SK-N-SH (cell line): ENCODE measurements at regions not wholly inside any gene's neighbourhood (a gene's known extent, or its start where the extent isn't known, plus 50 kb on each side); places are given as distances from the start of the nearest gene placed in this dataset.

Experiments
- CTCF ChIA-PET: fragments of 300-600, 350-600 bp; formaldehyde crosslinking; extraction: SDS; loops from one replicate; lab custom pipeline; 2021; lab: Yijun Ruan, JAX
- POLR2A ChIA-PET: fragments of 350-600 bp; sonication (Branson Sonifier 250); formaldehyde crosslinking; extraction: SDS; loops from one replicate; lab custom pipeline; 2020; ENCODE audit warnings: antibody characterized with exemption, inconsistent platforms; lab: Yijun Ruan, JAX
- DNase-seq: peaks from one replicate; pipeline ENCODE4 v3.0.0; 2012
- H2AFZ ChIP-seq: fragments of 200-600 bp; sonication (generic); 2 replicates; pipeline ENCODE4 v1.8.1; 2016; ENCODE audit warnings: antibody characterized with exemption, mild to moderate bottlenecking, low read depth
- H3F3A ChIP-seq: fragments of 200-600 bp; sonication (generic); replicated peaks from 2 replicates; pipeline ENCODE3; 2016; ENCODE audit warnings: antibody characterized with exemption, mild to moderate bottlenecking; ENCODE audit not compliant: insufficient read depth
- H3K27ac ChIP-seq, 2 experiments: fragments of 200-500 bp in 1 of 2; fragments of 200-600 bp in 1 of 2; sonication (Bioruptor generic) in 1 of 2; sonication (generic), shearing (Covaris generic) in 1 of 2; 2 replicates each; pipeline versions ENCODE4 v1.5.1 to v1.6.1; 2014 to 2016; ENCODE audit warnings: low read depth in 2 of 2, inconsistent platforms in 1 of 2, low read length in 1 of 2, mild to moderate bottlenecking in 1 of 2, mixed read lengths in 1 of 2
- H3K27me3 ChIP-seq: fragments of 200-600 bp; sonication (generic), shearing (Covaris generic); 2 replicates; pipeline ENCODE4 v1.6.1; 2016; ENCODE audit warnings: mixed run types; ENCODE audit not compliant: insufficient read depth
- H3K36me3 ChIP-seq, 2 experiments: fragments of 200-500 bp in 1 of 2; fragments of 200-600 bp in 1 of 2; sonication (Bioruptor generic) in 1 of 2; sonication (generic) in 1 of 2; replicated peaks in 1 of 2; 2 replicates each; pipeline versions ENCODE3 to v1.5.1; 2014 to 2016; ENCODE audit warnings: low read length in 1 of 2, mild to moderate bottlenecking in 1 of 2; ENCODE audit not compliant: insufficient read depth in 2 of 2, control insufficient read depth in 1 of 2
- H3K4me1 ChIP-seq, 2 experiments: fragments of 200-500 bp in 1 of 2; fragments of 200-600 bp in 1 of 2; sonication (Bioruptor generic) in 1 of 2; sonication (generic), shearing (Covaris generic) in 1 of 2; 2 replicates each; pipeline versions ENCODE4 v1.5.1 to v1.6.1; 2014 to 2016; ENCODE audit warnings: low read depth in 1 of 2, low read length in 1 of 2, mixed run types in 1 of 2; ENCODE audit not compliant: insufficient read depth in 2 of 2, control insufficient read depth in 1 of 2
- H3K4me2 ChIP-seq: fragments of 200-600 bp; sonication (generic), shearing (Covaris generic); 2 replicates; pipeline ENCODE4 v1.6.1; 2017; ENCODE audit warnings: mixed run types
- H3K4me3 ChIP-seq, 2 experiments: fragments of 200-500 bp in 1 of 2; fragments of 200-600 bp in 1 of 2; sonication (Bioruptor generic) in 1 of 2; sonication (generic), shearing (Covaris generic) in 1 of 2; 2 replicates each; pipeline versions ENCODE4 v1.5.1 to v1.8.1; 2014 to 2016; ENCODE audit warnings: low read depth in 2 of 2, inconsistent platforms in 1 of 2, low read length in 1 of 2, mild to moderate bottlenecking in 1 of 2, mixed read lengths in 1 of 2, moderate library complexity in 1 of 2
- H3K79me2 ChIP-seq: fragments of 200-600 bp; sonication (generic); 2 replicates; pipeline ENCODE4 v1.8.1; 2017; ENCODE audit warnings: mild to moderate bottlenecking; ENCODE audit not compliant: insufficient read depth
- H3K9ac ChIP-seq: fragments of 200-600 bp; sonication (generic); 2 replicates; pipeline ENCODE4 v1.6.1; 2017; ENCODE audit warnings: mixed run types
- H3K9me2 ChIP-seq: fragments of 200-600 bp; sonication (generic); 2 replicates; pipeline ENCODE4 v1.6.1; 2017; ENCODE audit warnings: mixed run types
- H3K9me3 ChIP-seq: fragments of 200-600 bp; sonication (generic); 2 replicates; pipeline ENCODE4 v1.6.1; 2017; ENCODE audit warnings: mixed run types, mild to moderate bottlenecking, moderate library complexity
- H4K20me1 ChIP-seq: fragments of 200-600 bp; sonication (generic); 2 replicates; pipeline ENCODE4 v1.6.1; 2017; ENCODE audit warnings: mild to moderate bottlenecking, mixed run types; ENCODE audit not compliant: insufficient read depth
- CHD2 ChIP-seq: fragments of 150-350 bp; IDR thresholded peaks from 2 replicates; pipeline ENCODE4 v1.6.1; 2018; ENCODE audit warnings: low read length; ENCODE audit not compliant: partially characterized antibody
- EP300 ChIP-seq, 2 experiments: IDR thresholded peaks; 2 replicates each; pipeline versions ENCODE4 v1.4.0 to v1.6.1; 2012; ENCODE audit warnings: borderline replicate concordance in 1 of 2, low read depth in 1 of 2, low read length in 1 of 2
- EZH2phosphoT487 ChIP-seq: fragments of 200-600 bp; sonication (generic); IDR thresholded peaks from 2 replicates; pipeline ENCODE4 v1.6.1; 2017; ENCODE audit warnings: low read depth, mixed run types, mild to moderate bottlenecking, antibody characterized with exemption, moderate library complexity, borderline replicate concordance
- FOXM1 ChIP-seq: IDR thresholded peaks from 2 replicates; pipeline ENCODE4 v1.4.0; 2012; ENCODE audit warnings: low read depth, mild to moderate bottlenecking
- GABPA ChIP-seq: IDR thresholded peaks from 2 replicates; pipeline ENCODE4 v1.4.0; 2012; ENCODE audit warnings: low read depth, mild to moderate bottlenecking
- GATA2 ChIP-seq: sonication (generic); formaldehyde crosslinking; IDR thresholded peaks from 2 replicates; pipeline ENCODE4 v1.5.0; 2020; ENCODE audit warnings: mild to moderate bottlenecking, missing genetic modification reagents
- MEF2A ChIP-seq: IDR thresholded peaks from 2 replicates; pipeline ENCODE4 v1.4.0; 2012; ENCODE audit warnings: low read depth, borderline replicate concordance
- POLR2AphosphoS5 ChIP-seq: IDR thresholded peaks from 2 replicates; pipeline ENCODE4 v1.6.1; 2012; ENCODE audit warnings: low read depth, low read length
- RAD21 ChIP-seq: IDR thresholded peaks from 2 replicates; pipeline ENCODE4 v1.6.1; 2012; ENCODE audit warnings: mild to moderate bottlenecking, low read length
- RFX5 ChIP-seq: IDR thresholded peaks from 2 replicates; pipeline ENCODE4 v1.6.1; 2012; ENCODE audit warnings: mild to moderate bottlenecking, improper control_type of control experiment, low read length
- RXRA ChIP-seq: IDR thresholded peaks from 2 replicates; pipeline ENCODE4 v1.4.0; 2012; ENCODE audit warnings: low read depth, mild to moderate bottlenecking, borderline replicate concordance
- SIN3A ChIP-seq: IDR thresholded peaks from 2 replicates; pipeline ENCODE4 v1.6.1; 2012; ENCODE audit warnings: low read depth, mild to moderate bottlenecking, low read length, moderate library complexity, borderline replicate concordance
- TAF1 ChIP-seq: IDR thresholded peaks from 2 replicates; pipeline ENCODE4 v1.6.1; 2012; ENCODE audit warnings: low read depth, mild to moderate bottlenecking, low read length, moderate library complexity, borderline replicate concordance
- TCF12 ChIP-seq: IDR thresholded peaks from 2 replicates; pipeline ENCODE4 v1.4.0; 2012
- TEAD4 ChIP-seq: IDR thresholded peaks from 2 replicates; pipeline ENCODE4 v1.4.0; 2012; ENCODE audit warnings: mild to moderate bottlenecking, borderline replicate concordance; ENCODE audit not compliant: insufficient read depth
- YY1 ChIP-seq: IDR thresholded peaks from 2 replicates; pipeline ENCODE4 v1.4.0; 2012; ENCODE audit warnings: low read depth, mild to moderate bottlenecking
- WGBS: methylation state at CpG from one replicate; pipeline ENCODE4 v1.1.6; 2017; ENCODE audit warnings: low lambda C conversion rate; 5-methylcytosine and 5-hydroxymethylcytosine counted together
- TF ChIP-seq, protein P1 (sequence below): fragments of 200-600 bp; sonication (generic); IDR thresholded peaks from 2 replicates; pipeline ENCODE4 v1.6.1; 2017; ENCODE audit warnings: antibody characterized with exemption, mild to moderate bottlenecking, moderate library complexity
- TF ChIP-seq, protein P2 (sequence below): IDR thresholded peaks from 2 replicates; pipeline ENCODE4 v1.6.1; 2012; ENCODE audit warnings: mild to moderate bottlenecking, low read depth, low read length, moderate library complexity
- TF ChIP-seq, protein P3 (sequence below): IDR thresholded peaks from 2 replicates; pipeline ENCODE4 v1.4.0; 2012; ENCODE audit warnings: low read depth, borderline replicate concordance
- TF ChIP-seq, protein P4 (sequence below): IDR thresholded peaks from 2 replicates; pipeline ENCODE4; 2012
- TF ChIP-seq, protein P5 (sequence below): IDR thresholded peaks from 2 replicates; pipeline ENCODE4 v1.4.0; 2012; ENCODE audit warnings: low read depth

DNA sequence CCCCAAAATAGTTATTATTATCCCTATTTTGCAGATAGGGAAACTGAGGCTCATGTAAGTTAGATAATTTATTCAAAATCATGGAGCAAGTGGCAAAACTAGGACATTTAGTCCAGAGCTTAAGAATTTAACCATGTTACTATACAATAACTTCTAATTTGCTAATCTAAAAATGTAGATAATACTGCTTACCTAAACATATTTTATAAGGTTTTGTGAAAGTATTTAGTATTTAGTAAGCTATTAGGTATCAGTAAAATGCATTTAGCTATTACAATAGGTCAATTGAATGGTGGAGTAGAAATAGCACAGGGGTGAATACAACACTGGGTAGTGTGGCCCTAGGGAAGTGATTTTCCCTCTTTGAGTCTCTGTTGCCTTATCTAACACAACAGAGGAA lies 648.3 kb downstream of the KIF4B start:
- Histone ChIP-seq H3K36me3 (no peaks in the 10 kb centered on the region), H3K27me3 (no peaks in the 10 kb centered on the region), H4K20me1 (no peaks in the 10 kb centered on the region), H3K9me3 (no peaks in the 10 kb centered on the region), H3K4me2 (no peak overlapping the region), H3K27ac (no peak overlapping the region), H3K9ac (no peak overlapping the region)
- TF ChIP-seq YY1 (no peak), RAD21 (no peak), CHD2 (no peak), GATA2 (CRISPR knock-in tag) (no peak), MEF2A (no peak)
- TF ChIP-seq, protein P1, sequence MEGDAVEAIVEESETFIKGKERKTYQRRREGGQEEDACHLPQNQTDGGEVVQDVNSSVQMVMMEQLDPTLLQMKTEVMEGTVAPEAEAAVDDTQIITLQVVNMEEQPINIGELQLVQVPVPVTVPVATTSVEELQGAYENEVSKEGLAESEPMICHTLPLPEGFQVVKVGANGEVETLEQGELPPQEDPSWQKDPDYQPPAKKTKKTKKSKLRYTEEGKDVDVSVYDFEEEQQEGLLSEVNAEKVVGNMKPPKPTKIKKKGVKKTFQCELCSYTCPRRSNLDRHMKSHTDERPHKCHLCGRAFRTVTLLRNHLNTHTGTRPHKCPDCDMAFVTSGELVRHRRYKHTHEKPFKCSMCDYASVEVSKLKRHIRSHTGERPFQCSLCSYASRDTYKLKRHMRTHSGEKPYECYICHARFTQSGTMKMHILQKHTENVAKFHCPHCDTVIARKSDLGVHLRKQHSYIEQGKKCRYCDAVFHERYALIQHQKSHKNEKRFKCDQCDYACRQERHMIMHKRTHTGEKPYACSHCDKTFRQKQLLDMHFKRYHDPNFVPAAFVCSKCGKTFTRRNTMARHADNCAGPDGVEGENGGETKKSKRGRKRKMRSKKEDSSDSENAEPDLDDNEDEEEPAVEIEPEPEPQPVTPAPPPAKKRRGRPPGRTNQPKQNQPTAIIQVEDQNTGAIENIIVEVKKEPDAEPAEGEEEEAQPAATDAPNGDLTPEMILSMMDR, result no peak
- TF ChIP-seq, all 33 proteins: peak for 0
- Histone ChIP-seq H3K4me3 (no peak overlapping the region), H3K79me2 (no peaks in the 10 kb centered on the region), H2AFZ (no peak overlapping the region), H3F3A (no peaks in the 10 kb centered on the region), H3K4me1 (no peaks in the 10 kb centered on the region), H3K9me2 (no peaks in the 10 kb centered on the region)
- POLR2A ChIA-PET, result no interaction called here
- no peak for DNase-seq
- CTCF ChIA-PET, result no interaction called here

DNA sequence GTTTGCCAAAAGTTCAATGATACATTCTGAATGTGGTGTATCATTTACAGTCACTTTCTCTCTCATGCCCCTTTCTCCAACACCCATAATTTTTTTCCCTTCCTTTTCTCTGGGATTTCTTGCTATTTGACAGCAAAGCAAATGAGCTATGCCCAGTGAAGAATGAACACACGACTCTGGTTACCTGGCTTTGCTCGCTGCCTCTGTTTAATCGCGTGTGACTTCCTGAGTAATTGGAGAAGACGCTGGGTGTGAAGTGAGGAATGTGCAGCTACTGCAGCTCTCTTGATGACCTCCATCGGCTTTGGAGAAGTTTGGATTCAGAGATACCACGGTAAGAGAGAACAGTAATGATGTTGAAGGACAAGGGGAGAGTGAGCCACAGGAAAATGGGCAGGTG lies 651.8 kb downstream of the KIF4B start:
- Histone ChIP-seq H2AFZ (no peak overlapping the region), H4K20me1 (no peaks in the 10 kb centered on the region), H3K9me2 (no peaks in the 10 kb centered on the region), H3K4me3 (no peak overlapping the region), H3F3A (no peaks in the 10 kb centered on the region), H3K9me3 (no peaks in the 10 kb centered on the region), H3K9ac (no peak overlapping the region), H3K27ac (no peak overlapping the region), H3K79me2 (no peaks in the 10 kb centered on the region), H3K36me3 (no peaks in the 10 kb centered on the region), H3K27me3 (no peaks in the 10 kb centered on the region), H3K4me2 (no peak overlapping the region), H3K4me1 (no peaks in the 10 kb centered on the region)
- ChIA-PET POLR2A (no interaction called here), CTCF (no interaction called here)
- WGBS, result 22% methylated on average over 7 of the region's 7 CpGs
- DNase-seq, result no peak
- TF ChIP-seq TCF12 (no peak), SIN3A (no peak), GABPA (no peak), TAF1 (no peak), FOXM1 (no peak), POLR2AphosphoS5 (no peak), CHD2 (no peak), EZH2phosphoT487 (no peak), RFX5 (no peak), RXRA (no peak), MEF2A (no peak), TEAD4 (no peak), EP300 (IDR thresholded peaks at IDR 0.05; ENCODE audit: borderline replicate concordance in 1 of 2, low read depth in 1 of 2, low read length in 1 of 2) (no peak)
- TF ChIP-seq, protein P2, sequence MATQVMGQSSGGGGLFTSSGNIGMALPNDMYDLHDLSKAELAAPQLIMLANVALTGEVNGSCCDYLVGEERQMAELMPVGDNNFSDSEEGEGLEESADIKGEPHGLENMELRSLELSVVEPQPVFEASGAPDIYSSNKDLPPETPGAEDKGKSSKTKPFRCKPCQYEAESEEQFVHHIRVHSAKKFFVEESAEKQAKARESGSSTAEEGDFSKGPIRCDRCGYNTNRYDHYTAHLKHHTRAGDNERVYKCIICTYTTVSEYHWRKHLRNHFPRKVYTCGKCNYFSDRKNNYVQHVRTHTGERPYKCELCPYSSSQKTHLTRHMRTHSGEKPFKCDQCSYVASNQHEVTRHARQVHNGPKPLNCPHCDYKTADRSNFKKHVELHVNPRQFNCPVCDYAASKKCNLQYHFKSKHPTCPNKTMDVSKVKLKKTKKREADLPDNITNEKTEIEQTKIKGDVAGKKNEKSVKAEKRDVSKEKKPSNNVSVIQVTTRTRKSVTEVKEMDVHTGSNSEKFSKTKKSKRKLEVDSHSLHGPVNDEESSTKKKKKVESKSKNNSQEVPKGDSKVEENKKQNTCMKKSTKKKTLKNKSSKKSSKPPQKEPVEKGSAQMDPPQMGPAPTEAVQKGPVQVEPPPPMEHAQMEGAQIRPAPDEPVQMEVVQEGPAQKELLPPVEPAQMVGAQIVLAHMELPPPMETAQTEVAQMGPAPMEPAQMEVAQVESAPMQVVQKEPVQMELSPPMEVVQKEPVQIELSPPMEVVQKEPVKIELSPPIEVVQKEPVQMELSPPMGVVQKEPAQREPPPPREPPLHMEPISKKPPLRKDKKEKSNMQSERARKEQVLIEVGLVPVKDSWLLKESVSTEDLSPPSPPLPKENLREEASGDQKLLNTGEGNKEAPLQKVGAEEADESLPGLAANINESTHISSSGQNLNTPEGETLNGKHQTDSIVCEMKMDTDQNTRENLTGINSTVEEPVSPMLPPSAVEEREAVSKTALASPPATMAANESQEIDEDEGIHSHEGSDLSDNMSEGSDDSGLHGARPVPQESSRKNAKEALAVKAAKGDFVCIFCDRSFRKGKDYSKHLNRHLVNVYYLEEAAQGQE, result no peak
- TF ChIP-seq, protein P3, sequence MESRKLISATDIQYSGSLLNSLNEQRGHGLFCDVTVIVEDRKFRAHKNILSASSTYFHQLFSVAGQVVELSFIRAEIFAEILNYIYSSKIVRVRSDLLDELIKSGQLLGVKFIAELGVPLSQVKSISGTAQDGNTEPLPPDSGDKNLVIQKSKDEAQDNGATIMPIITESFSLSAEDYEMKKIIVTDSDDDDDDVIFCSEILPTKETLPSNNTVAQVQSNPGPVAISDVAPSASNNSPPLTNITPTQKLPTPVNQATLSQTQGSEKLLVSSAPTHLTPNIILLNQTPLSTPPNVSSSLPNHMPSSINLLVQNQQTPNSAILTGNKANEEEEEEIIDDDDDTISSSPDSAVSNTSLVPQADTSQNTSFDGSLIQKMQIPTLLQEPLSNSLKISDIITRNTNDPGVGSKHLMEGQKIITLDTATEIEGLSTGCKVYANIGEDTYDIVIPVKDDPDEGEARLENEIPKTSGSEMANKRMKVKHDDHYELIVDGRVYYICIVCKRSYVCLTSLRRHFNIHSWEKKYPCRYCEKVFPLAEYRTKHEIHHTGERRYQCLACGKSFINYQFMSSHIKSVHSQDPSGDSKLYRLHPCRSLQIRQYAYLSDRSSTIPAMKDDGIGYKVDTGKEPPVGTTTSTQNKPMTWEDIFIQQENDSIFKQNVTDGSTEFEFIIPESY, result no peak
- TF ChIP-seq, protein P4, sequence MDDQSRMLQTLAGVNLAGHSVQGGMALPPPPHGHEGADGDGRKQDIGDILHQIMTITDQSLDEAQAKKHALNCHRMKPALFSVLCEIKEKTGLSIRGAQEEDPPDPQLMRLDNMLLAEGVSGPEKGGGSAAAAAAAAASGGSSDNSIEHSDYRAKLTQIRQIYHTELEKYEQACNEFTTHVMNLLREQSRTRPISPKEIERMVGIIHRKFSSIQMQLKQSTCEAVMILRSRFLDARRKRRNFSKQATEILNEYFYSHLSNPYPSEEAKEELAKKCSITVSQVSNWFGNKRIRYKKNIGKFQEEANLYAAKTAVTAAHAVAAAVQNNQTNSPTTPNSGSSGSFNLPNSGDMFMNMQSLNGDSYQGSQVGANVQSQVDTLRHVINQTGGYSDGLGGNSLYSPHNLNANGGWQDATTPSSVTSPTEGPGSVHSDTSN, result no peak
- TF ChIP-seq, protein P5, sequence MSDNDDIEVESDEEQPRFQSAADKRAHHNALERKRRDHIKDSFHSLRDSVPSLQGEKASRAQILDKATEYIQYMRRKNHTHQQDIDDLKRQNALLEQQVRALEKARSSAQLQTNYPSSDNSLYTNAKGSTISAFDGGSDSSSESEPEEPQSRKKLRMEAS, result no peak
